ENCODE measurements at regions not wholly inside any gene's neighbourhood (a gene's known extent, or its start where the extent isn't known, plus 50 kb on each side); places are given as distances from the start of the nearest gene placed in this dataset.

DNA sequence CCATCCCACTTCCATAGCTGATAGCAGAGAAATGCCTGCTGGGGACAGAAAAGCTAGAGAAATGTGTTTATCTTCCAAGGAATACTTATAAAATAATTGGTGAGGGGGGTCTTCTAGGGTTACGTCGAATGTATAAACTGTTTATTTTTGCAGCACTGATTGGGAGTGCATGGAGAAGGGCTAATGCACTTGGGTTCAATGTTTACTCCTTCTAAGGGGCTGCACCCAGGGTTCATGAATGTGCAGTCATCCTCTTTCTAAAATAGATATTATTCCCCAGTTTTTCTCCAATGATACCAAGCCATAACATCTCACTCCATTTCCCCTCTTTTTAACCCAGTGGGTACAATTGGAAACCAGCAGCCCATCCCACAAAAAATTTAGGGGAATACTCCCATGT lies 336.9 kb downstream of the ETS1 start:
- ChIA-PET POLR2A (no interaction called here), CTCF (no interaction called here)
- Histone ChIP-seq H3K4me3 (no peak overlapping the region), H3K9me3 (no peaks in the 10 kb centered on the region), H3K27ac (no peak overlapping the region), H3K4me1 (no peaks in the 10 kb centered on the region), H3K4me2 (no peak overlapping the region)
- FAIRE-seq: no peak
- TF ChIP-seq, protein P1, sequence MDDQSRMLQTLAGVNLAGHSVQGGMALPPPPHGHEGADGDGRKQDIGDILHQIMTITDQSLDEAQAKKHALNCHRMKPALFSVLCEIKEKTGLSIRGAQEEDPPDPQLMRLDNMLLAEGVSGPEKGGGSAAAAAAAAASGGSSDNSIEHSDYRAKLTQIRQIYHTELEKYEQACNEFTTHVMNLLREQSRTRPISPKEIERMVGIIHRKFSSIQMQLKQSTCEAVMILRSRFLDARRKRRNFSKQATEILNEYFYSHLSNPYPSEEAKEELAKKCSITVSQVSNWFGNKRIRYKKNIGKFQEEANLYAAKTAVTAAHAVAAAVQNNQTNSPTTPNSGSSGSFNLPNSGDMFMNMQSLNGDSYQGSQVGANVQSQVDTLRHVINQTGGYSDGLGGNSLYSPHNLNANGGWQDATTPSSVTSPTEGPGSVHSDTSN (IDR thresholded peaks at IDR 0.05): no peak
- TF ChIP-seq CBX8 (IDR thresholded peaks at IDR 0.05) (no peak), CHD2 (IDR thresholded peaks at IDR 0.05; ENCODE audit: low read length, partially characterized antibody) (no peak), JUNB (IDR thresholded peaks at IDR 0.05) (no peak), SMC3 (IDR thresholded peaks at IDR 0.05) (no peak), POLR2AphosphoS2 (conservative IDR thresholded peaks at IDR 0.05; ENCODE audit: low read length) (no peak), MAZ (IDR thresholded peaks at IDR 0.05; ENCODE audit: borderline replicate concordance, low read depth, low read length) (no peak), RAD21 (conservative IDR thresholded peaks at IDR 0.05 in 1 of 2, IDR thresholded peaks at IDR 0.05 in 1 of 2) (no peak), RFX5 (IDR thresholded peaks at IDR 0.05) (no peak), NFE2L2 (conservative IDR thresholded peaks at IDR 0.05; ENCODE audit: low read length) (no peak), SREBF2 (IDR thresholded peaks at IDR 0.05) (no peak), FOSB (CRISPR knock-in tag; IDR thresholded peaks at IDR 0.05) (no peak), ZSCAN20 (CRISPR knock-in tag; IDR thresholded peaks at IDR 0.05) (no peak)
- TF ChIP-seq, protein P2, sequence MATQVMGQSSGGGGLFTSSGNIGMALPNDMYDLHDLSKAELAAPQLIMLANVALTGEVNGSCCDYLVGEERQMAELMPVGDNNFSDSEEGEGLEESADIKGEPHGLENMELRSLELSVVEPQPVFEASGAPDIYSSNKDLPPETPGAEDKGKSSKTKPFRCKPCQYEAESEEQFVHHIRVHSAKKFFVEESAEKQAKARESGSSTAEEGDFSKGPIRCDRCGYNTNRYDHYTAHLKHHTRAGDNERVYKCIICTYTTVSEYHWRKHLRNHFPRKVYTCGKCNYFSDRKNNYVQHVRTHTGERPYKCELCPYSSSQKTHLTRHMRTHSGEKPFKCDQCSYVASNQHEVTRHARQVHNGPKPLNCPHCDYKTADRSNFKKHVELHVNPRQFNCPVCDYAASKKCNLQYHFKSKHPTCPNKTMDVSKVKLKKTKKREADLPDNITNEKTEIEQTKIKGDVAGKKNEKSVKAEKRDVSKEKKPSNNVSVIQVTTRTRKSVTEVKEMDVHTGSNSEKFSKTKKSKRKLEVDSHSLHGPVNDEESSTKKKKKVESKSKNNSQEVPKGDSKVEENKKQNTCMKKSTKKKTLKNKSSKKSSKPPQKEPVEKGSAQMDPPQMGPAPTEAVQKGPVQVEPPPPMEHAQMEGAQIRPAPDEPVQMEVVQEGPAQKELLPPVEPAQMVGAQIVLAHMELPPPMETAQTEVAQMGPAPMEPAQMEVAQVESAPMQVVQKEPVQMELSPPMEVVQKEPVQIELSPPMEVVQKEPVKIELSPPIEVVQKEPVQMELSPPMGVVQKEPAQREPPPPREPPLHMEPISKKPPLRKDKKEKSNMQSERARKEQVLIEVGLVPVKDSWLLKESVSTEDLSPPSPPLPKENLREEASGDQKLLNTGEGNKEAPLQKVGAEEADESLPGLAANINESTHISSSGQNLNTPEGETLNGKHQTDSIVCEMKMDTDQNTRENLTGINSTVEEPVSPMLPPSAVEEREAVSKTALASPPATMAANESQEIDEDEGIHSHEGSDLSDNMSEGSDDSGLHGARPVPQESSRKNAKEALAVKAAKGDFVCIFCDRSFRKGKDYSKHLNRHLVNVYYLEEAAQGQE (IDR thresholded peaks at IDR 0.05): no peak
- 84% methylated on average over 2 of the region's 2 CpGs for WGBS (ENCODE audit: missing lambda C conversion rate)
- ATAC-seq: no peak
- DNase-seq (ENCODE audit: low read depth in 1 of 2, low spot score in 1 of 2): no peak

DNA sequence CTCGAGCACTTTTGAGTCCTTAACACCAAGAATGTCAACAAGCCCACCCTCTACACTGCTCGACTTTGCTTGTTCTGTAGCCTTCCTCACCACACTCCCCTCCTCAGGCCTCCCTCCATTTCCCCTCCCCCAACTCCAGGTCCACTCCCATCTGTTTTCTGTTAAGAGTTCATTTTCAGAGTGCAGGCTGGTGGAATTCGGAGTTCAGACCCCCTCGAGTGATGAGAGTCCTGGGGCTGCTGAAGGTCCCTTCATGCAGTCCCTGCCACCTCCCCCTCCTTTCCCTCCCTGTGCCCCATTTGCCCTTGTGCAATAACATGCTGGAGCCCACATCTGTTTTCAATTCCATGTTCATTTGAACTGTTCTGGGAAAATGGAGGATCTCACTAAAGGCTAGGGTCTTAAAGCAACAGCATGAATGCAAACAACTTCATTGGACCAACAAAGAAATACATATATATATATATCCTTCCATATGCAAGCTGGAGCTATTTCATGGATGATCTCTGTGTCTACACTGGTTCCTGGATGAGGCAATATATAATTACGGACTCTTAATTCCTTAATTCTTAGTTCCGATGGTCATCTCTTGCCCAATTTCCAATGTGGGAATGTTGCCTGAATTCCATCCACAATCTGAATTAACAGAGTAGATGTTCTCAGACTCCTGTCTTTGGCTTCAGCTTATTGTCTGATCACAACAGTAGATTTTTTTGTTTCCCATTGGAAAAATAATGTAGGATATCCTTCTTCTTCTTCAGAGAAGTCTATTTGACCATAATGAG lies 340.4 kb downstream of the ETS1 start:
- H3K4me3 ChIP-seq: no peak overlapping the region
- ATAC-seq: no peak
- no peak overlapping the region for H3K4me2 ChIP-seq
- WGBS (ENCODE audit: missing lambda C conversion rate): 62% methylated on average over 6 of the region's 6 CpGs
- TF ChIP-seq, protein P3, sequence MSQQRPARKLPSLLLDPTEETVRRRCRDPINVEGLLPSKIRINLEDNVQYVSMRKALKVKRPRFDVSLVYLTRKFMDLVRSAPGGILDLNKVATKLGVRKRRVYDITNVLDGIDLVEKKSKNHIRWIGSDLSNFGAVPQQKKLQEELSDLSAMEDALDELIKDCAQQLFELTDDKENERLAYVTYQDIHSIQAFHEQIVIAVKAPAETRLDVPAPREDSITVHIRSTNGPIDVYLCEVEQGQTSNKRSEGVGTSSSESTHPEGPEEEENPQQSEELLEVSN (IDR thresholded peaks at IDR 0.05; ENCODE audit: borderline replicate concordance, low read depth): no peak
- TF ChIP-seq RARB (CRISPR knock-in tag; IDR thresholded peaks at IDR 0.05): no peak
- TF ChIP-seq SREBF2 (IDR thresholded peaks at IDR 0.05): no peak
- no peak for TF ChIP-seq CHD2 (IDR thresholded peaks at IDR 0.05; ENCODE audit: low read length, partially characterized antibody)
- no peak for TF ChIP-seq RAD21 (conservative IDR thresholded peaks at IDR 0.05 in 1 of 2, IDR thresholded peaks at IDR 0.05 in 1 of 2)
- no peak for TF ChIP-seq HOXB5 (CRISPR knock-in tag; IDR thresholded peaks at IDR 0.05)
- no peak for TF ChIP-seq CEBPB (IDR thresholded peaks at IDR 0.05)
- no peak for TF ChIP-seq NR3C1 (IDR thresholded peaks at IDR 0.05)
- TF ChIP-seq EHMT2 (IDR thresholded peaks at IDR 0.05; ENCODE audit: low read depth): no peak
- TF ChIP-seq POLR2A (IDR thresholded peaks at IDR 0.05; ENCODE audit: low read length): no peak
- no peak for TF ChIP-seq HOXB13 (CRISPR knock-in tag; IDR thresholded peaks at IDR 0.05; ENCODE audit: low read depth)
- no peak for TF ChIP-seq FOSL2 (IDR thresholded peaks at IDR 0.05)
- TF ChIP-seq FOSL2 (CRISPR knock-in tag; IDR thresholded peaks at IDR 0.05): no peak
- POLR2A ChIA-PET: no interaction called here
- no peak overlapping the region for H3K27ac ChIP-seq
- FAIRE-seq: no peak
- no peaks in the 10 kb centered on the region for H3K9me3 ChIP-seq
- no peak for DNase-seq (ENCODE audit: low read depth in 1 of 2, low spot score in 1 of 2)
- CTCF ChIA-PET: no interaction called here
- H3K4me1 ChIP-seq: no peaks in the 10 kb centered on the region
